NB4 (cell line): ENCODE measurements at regions not wholly inside any gene's neighbourhood (a gene's known extent, or its start where the extent isn't known, plus 50 kb on each side); places are given as distances from the start of the nearest gene placed in this dataset.

Experiments
- POLR2A ChIP-seq: IDR thresholded peaks from 2 replicates; pipeline ENCODE4 v1.6.1; 2011; ENCODE audit warnings: mild to moderate bottlenecking; ENCODE audit not compliant: insufficient read length; ENCODE audit errors: extremely low read depth
- TF ChIP-seq, protein P1 (sequence below): IDR thresholded peaks from one replicate; pipeline ENCODE4 v1.5.1; 2012; ENCODE audit warnings: low read depth, low read length

DNA sequence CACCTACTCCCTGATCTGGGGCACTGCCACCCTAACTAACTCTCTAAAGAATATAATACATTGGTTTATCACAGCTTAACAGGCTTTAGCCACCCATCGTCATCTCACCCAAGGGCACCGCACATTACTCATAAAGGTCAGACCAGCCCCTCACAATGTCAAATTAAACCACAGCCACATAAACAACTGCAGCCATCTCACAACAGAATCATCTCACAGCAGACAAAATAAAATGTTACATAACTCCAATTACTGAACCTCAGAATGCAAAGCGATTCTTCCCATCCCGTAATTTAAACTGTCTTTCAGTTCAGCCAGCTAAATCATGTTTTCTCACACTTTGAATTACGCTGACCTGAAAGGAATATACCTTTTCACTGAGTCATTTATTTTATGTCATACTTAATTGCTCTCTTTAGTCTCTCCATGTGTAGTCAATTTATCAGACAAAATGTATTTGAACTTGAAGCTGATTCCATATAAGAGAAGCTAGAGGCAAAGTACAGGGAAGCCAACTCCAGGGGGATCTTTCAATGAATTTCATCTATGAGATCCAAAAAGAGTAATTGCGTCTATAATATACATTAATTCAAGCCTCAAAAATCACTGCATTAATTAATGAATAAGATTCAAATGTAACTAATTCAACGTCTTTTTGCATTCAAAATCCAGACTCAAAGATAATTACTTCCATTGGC is 96.9 kb upstream of the NEBL start:
- TF ChIP-seq, protein P1, sequence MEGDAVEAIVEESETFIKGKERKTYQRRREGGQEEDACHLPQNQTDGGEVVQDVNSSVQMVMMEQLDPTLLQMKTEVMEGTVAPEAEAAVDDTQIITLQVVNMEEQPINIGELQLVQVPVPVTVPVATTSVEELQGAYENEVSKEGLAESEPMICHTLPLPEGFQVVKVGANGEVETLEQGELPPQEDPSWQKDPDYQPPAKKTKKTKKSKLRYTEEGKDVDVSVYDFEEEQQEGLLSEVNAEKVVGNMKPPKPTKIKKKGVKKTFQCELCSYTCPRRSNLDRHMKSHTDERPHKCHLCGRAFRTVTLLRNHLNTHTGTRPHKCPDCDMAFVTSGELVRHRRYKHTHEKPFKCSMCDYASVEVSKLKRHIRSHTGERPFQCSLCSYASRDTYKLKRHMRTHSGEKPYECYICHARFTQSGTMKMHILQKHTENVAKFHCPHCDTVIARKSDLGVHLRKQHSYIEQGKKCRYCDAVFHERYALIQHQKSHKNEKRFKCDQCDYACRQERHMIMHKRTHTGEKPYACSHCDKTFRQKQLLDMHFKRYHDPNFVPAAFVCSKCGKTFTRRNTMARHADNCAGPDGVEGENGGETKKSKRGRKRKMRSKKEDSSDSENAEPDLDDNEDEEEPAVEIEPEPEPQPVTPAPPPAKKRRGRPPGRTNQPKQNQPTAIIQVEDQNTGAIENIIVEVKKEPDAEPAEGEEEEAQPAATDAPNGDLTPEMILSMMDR, result no peak
- TF ChIP-seq POLR2A, result no peak
